IgD-negative memory B cell (primary cell): ENCODE measurements at regions not wholly inside any gene's neighbourhood (a gene's known extent, or its start where the extent isn't known, plus 50 kb on each side); places are given as distances from the start of the nearest gene placed in this dataset.

Experiments used
- H3K27ac Mint-ChIP-seq, 3 donors: one replicate each; pipeline ENCODE4 v1.8.0; 2020 to 2022; ENCODE audit warnings: mild to moderate bottlenecking in 3 of 3, mixed read lengths in 3 of 3, moderate library complexity in 1 of 3
- H3K27me3 Mint-ChIP-seq: one replicate; pipeline ENCODE4 v1.8.0; 2021; ENCODE audit warnings: mixed read lengths
- H3K36me3 Mint-ChIP-seq: one replicate; pipeline ENCODE4 v1.8.0; 2020; ENCODE audit warnings: mild to moderate bottlenecking, mixed read lengths
- H3K4me1 Mint-ChIP-seq, 3 donors: one replicate each; pipeline ENCODE4 v1.8.0; 2020 to 2022; ENCODE audit warnings: mixed read lengths in 3 of 3, mild to moderate bottlenecking in 1 of 3
- H3K4me3 Mint-ChIP-seq, 4 donors: one replicate each; pipeline ENCODE4 v1.8.0; 2020 to 2022; ENCODE audit warnings: mild to moderate bottlenecking in 4 of 4, mixed read lengths in 4 of 4, moderate library complexity in 3 of 4
- H3K9me3 Mint-ChIP-seq, 3 donors: one replicate each; pipeline ENCODE4 v1.8.0; 2020 to 2021; ENCODE audit warnings: mixed read lengths in 3 of 3, mild to moderate bottlenecking in 1 of 3

DNA sequence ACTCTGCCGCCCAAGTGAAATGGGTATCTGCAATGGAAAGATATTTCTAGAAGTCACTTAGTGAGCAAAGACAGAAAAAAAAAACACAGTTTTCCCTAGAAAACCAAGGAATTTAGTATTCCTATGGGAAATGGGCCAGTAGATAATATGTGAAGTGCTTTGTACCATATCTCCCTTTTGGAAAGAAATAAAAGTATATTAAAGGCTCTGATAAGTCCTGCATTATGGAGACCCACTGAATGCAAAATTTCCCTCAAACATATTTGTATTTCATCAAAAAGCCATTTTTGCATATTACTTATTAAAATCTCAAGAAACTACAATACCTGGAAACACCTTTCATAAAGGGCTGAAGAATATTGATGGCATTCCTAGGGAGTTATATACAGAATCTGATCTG is 51.6 kb upstream of the DYNLRB2 start:
- peaks cover 0 to 5% (median 3%) of the 10 kb centered on the region in 3 donors for H3K9me3 Mint-ChIP-seq
- no peak overlapping the region for H3K27ac Mint-ChIP-seq
- H3K27me3 Mint-ChIP-seq = peaks cover 16% of the 10 kb centered on the region
- H3K4me1 Mint-ChIP-seq = peaks cover 0 to 2% (median 0%) of the 10 kb centered on the region in 3 donors
- no peaks in the 10 kb centered on the region for H3K36me3 Mint-ChIP-seq
- no peak overlapping the region for H3K4me3 Mint-ChIP-seq

DNA sequence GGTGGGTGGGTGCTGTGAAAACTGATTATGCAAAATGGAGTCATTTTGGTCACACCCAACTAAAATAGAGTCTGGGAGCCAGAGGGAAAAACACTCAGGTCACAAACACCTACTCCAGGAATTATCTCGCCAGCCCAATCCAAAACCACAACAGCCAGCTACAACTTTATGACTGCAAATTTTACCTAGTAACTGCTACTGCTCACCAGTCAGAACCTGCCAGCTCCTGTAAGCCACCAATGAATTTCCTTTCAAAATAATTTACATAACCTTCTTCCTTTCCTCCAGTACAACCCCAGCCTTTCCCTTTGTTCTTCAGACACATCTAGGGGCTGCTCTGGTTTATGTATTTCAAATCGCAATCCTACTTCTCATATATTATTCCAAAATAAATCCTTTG is 52.6 kb upstream of the DYNLRB2 start:
- H3K27me3 Mint-ChIP-seq = peaks cover 16% of the 10 kb centered on the region
- no peaks in the 10 kb centered on the region for H3K36me3 Mint-ChIP-seq
- H3K4me3 Mint-ChIP-seq = no peak overlapping the region
- H3K9me3 Mint-ChIP-seq = peaks cover 0 to 3% (median 3%) of the 10 kb centered on the region in 3 donors
- peaks cover 0 to 2% (median 0%) of the 10 kb centered on the region in 3 donors for H3K4me1 Mint-ChIP-seq
- H3K27ac Mint-ChIP-seq = no peak overlapping the region

DNA sequence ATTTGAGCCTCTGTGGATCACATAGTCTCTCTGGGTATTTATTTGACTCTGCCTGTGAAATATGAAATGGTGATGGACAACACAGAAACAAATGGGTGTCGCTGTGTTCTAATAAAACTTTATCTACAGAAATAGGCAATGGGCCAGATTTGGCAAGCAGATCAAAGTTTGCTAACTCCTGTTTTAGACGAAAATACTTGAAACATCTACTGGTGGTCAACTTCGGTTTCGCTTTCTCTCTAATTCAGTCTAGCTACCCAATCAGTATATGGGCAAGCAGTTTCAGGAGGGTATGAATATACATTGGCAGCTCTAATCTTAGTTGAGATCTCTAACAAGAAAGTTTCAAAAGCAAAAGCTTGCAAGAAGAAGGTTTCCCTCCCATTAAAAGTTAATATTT is 60.1 kb upstream of the DYNLRB2 start:
- no peaks in the 10 kb centered on the region for H3K36me3 Mint-ChIP-seq
- H3K4me1 Mint-ChIP-seq = peaks cover 0 to 2% (median 0%) of the 10 kb centered on the region in 3 donors
- H3K27me3 Mint-ChIP-seq = peaks cover 17% of the 10 kb centered on the region
- H3K4me3 Mint-ChIP-seq = no peak overlapping the region
- no peak overlapping the region for H3K27ac Mint-ChIP-seq
- H3K9me3 Mint-ChIP-seq = peaks cover 0 to 2% (median 0%) of the 10 kb centered on the region in 3 donors

DNA sequence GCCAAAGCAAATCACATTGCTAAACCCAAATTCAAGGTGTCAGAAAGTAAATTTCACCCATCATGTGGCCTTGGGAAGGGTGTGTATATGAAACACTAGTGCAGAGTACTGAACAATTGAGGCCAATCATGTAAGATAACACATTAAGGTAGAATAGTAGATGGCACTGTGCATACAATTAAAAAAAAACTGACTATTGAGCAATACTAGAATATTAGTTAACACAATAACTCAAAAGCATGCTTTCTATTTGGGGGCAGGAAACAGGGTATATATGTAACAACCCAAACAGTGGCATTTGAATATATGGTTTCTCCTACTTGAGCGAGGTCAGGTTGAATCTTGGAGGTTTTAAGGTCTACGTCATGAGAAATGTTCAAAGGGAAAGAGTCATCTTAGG is 63.0 kb upstream of the DYNLRB2 start:
- Mint-ChIP-seq H3K9me3 (peaks cover 0 to 2% (median 0%) of the 10 kb centered on the region in 3 donors), H3K27ac (no peak overlapping the region), H3K4me1 (no peaks in the 10 kb centered on the region), H3K27me3 (peaks cover 13% of the 10 kb centered on the region), H3K4me3 (no peak overlapping the region), H3K36me3 (no peaks in the 10 kb centered on the region)

DNA sequence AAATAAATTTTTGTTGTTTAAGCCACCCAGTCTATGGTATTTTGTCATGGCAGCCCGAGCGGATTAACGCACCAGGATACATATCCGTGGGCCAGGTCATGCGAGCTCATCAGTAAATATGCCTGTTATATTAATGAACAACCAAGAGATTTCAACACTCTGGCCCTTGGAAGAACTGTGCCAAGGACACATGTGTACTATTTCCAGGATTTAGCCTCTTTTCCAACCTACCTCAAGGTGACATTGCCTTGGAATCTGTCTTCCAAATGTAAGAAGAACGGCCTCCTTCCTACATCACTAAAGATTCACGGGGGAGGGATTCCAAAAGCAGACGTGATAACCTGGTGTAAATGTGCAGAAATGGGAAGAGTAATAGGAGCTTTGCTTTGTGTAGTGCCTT is 72.8 kb upstream of the DYNLRB2 start:
- Mint-ChIP-seq H3K4me3 (no peak overlapping the region), H3K36me3 (no peaks in the 10 kb centered on the region), H3K4me1 (peaks cover 5 to 10% (median 10%) of the 10 kb centered on the region in 3 donors), H3K27ac (no peak overlapping the region), H3K27me3 (peaks cover 36% of the 10 kb centered on the region), H3K9me3 (peaks cover 0 to 2% (median 0%) of the 10 kb centered on the region in 3 donors)

DNA sequence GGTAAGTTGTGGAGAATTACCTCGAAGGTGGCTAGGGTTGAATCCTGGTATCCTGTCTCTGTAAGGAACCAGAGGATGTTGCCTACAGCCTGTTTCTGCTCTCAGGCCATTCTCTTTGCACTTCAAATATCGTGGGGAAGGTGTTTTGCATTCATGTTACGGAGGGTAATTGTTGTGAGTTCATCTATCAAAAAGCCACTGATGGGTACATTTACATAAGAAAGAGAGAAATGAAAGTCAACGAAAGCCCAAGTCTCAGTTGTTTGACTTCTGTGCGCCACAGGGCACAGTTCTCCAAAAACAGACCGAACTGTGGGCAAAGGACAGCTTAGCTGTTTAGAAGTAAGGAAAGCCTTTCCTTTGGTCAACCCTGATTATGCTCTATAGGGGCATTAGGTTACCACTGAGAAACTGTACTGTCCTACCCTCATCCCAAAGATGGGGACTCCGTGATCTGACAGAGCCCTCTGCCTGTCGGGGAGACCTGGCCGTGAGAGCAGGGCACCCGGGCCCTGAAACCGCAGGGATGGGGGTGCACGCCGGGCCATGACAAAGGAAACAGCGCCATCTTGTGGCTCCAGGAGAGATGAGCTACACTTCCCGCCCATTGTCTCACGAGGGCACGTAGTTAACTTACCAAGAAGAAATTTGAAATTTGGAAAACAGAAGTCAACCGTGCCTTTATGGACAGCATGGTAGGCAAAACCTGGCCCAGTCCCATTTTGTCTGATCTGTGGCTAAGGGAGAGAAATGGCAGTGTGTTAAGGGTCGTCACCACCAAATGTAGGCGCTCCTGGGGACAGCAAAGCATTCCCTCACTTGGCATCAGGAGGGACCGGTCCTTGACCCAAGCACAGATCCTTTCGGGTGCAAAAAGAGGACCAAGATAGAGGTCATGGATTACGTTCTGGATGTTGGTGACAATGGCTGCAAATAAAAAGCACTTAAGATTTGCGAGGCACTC is 74.5 kb upstream of the DYNLRB2 start:
- H3K9me3 Mint-ChIP-seq = peaks cover 0 to 2% (median 0%) of the 10 kb centered on the region in 3 donors
- peaks cover 38% of the 10 kb centered on the region for H3K27me3 Mint-ChIP-seq
- H3K36me3 Mint-ChIP-seq = no peaks in the 10 kb centered on the region
- H3K27ac Mint-ChIP-seq = peak overlapping the region in 1 of 3 donors; percentile 71
- peak overlapping the region in 2 of 4 donors; percentile 47 to 68 for H3K4me3 Mint-ChIP-seq
- peaks cover 5 to 10% (median 10%) of the 10 kb centered on the region in 3 donors for H3K4me1 Mint-ChIP-seq

DNA sequence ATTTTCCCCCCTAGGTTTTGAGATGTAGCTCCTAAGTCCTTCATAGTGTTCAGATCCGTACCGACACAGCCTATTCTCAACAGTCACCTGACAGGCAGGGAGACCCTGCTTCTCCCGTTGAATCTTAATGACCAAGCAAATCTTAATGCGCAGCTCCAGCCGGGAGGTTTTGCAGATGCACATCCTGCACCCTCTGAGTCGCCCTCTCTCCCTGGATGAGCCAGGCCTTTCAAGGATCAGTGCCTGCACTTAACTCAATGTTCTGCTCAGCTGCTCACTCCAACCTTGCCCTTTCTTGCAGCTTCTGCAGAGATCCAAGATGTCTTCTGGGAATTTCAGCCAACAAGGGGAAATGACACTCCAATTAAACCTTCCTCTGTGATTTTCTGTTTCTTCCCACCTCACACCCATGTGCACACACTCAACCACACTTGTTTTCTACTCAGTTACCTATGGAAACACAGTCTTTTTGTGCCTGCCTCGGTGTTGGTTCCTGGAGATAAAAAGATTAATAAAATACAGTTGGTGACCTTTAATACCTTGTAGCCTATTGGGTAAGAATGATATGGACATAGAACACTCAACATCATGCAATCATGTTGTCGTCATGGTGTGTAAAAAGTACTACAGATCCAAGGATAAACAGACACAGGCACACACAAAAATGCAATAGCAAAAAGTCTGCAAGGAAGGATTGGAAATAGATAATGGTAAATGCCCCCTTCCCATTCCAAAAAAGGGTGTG is 76.9 kb upstream of the DYNLRB2 start:
- H3K9me3 Mint-ChIP-seq = peaks cover 0 to 2% (median 0%) of the 10 kb centered on the region in 3 donors
- H3K27ac Mint-ChIP-seq = no peak overlapping the region
- H3K4me1 Mint-ChIP-seq = peaks cover 5 to 10% (median 10%) of the 10 kb centered on the region in 3 donors
- peaks cover 42% of the 10 kb centered on the region for H3K27me3 Mint-ChIP-seq
- no peak overlapping the region for H3K4me3 Mint-ChIP-seq
- H3K36me3 Mint-ChIP-seq = no peaks in the 10 kb centered on the region

DNA sequence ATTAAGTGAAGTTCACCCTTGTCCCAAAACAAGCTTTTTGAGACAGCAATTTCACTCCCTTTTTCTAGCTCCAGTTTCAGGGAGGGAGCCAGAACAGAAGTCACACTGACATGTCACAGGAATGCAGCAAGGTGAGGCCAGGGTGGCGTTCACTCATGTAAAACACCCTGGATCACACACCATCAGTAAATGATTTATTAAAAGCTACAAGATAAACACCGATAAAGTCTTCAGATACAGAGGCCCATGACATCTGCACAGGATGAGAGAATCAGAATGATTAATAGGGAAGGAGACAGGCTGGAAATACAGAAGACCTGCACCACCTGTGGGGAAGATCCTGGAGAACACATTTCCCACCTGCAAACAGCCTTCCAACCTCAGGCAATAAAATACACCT is 77.5 kb upstream of the DYNLRB2 start:
- peaks cover 40% of the 10 kb centered on the region for H3K27me3 Mint-ChIP-seq
- peaks cover 5 to 10% (median 10%) of the 10 kb centered on the region in 3 donors for H3K4me1 Mint-ChIP-seq
- peak overlapping the region in 1 of 4 donors; percentile 29 for H3K4me3 Mint-ChIP-seq
- no peaks in the 10 kb centered on the region for H3K36me3 Mint-ChIP-seq
- peaks cover 0 to 2% (median 0%) of the 10 kb centered on the region in 3 donors for H3K9me3 Mint-ChIP-seq
- no peak overlapping the region for H3K27ac Mint-ChIP-seq

DNA sequence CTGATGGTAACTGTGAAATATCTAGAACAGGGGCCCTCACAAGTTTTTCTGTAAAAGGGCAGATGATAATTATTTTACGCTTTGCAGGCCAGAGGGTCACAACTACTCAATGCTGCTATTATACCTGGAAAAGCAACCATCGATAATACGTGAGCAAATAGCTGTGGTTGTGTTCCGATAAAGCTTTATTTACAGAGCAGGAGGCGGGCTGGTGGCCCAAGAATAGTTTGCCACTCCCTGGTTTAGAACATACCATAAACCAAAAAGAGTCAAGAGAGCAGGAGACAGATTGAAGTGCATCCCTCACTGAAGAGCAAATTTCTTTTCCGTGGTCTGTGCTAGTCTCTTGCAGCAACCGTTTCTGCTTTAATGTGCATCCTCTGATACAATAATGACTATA is 77.9 kb upstream of the DYNLRB2 start:
- Mint-ChIP-seq H3K4me3 (no peak overlapping the region), H3K9me3 (peaks cover 0 to 2% (median 0%) of the 10 kb centered on the region in 3 donors), H3K4me1 (peaks cover 5 to 10% (median 10%) of the 10 kb centered on the region in 3 donors), H3K27ac (no peak overlapping the region), H3K27me3 (peaks cover 40% of the 10 kb centered on the region), H3K36me3 (no peaks in the 10 kb centered on the region)

DNA sequence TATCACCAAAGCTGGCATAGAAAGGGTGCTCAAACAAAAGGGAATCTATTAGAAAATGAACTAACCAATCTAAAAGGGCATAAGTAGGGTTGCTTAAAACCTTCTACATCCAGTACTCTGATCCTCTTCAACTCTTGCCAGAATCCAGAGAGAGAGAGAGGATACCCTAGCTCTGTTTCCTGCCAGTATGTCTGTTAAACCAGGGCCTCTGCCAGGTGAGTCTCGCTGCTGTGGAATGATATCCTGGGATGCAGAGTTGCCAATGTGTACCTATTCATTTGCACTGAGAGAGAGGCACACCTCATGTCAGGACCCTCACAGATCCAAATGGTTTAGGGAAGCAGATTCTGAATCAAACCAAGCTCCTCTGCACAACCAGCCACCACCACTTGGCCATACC is 79.8 kb upstream of the DYNLRB2 start:
- peaks cover 0 to 4% (median 3%) of the 10 kb centered on the region in 3 donors for H3K4me1 Mint-ChIP-seq
- peaks cover 0 to 2% (median 0%) of the 10 kb centered on the region in 3 donors for H3K9me3 Mint-ChIP-seq
- no peak overlapping the region for H3K27ac Mint-ChIP-seq
- H3K27me3 Mint-ChIP-seq = peaks cover 36% of the 10 kb centered on the region
- H3K4me3 Mint-ChIP-seq = no peak overlapping the region
- H3K36me3 Mint-ChIP-seq = no peaks in the 10 kb centered on the region

DNA sequence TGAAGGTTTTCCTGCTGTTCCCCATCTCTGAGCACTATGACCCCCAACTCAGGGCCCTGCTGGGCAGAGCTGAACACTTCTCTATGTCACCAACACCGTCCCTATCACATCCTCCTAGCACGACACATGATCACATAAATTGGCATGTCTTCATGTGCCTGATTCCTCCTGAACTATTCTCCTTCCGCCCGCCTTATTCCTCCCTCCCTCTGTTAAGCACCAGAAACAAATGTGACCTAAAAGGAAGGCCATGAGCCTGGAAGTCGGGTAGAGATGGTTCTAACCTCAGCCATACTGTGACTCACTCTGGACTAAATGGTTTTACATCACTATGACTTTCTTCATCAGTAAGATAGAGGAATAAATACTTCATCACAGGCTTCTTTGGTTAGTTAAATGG is 80.8 kb upstream of the DYNLRB2 start:
- Mint-ChIP-seq H3K9me3 (peaks cover 0 to 2% (median 0%) of the 10 kb centered on the region in 3 donors), H3K27me3 (peaks cover 38% of the 10 kb centered on the region), H3K4me3 (no peak overlapping the region), H3K27ac (no peak overlapping the region), H3K4me1 (no peaks in the 10 kb centered on the region), H3K36me3 (no peaks in the 10 kb centered on the region)

DNA sequence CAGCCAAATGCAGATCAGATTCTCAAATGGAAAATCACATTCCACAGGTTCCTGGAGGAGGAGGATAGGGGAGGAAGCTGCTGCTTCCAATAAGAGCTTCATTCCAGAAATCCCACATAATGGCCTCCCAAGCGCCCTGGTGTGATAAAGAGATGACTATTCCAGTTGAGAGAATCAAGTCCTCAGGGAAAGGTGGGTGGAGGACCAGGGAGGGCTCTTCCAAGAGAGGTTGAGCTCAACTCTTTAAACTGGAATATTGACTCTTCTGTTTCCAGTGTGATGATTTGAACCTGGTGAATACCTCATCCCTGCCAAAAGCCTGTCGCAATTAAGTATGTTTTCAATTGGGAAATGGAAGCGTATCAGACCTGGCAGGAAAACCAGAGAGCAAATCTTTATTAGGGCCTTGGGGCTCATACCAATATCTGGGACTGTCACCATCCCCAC is 81.4 kb upstream of the DYNLRB2 start:
- Mint-ChIP-seq H3K36me3 (no peaks in the 10 kb centered on the region), H3K4me3 (no peak overlapping the region), H3K9me3 (peaks cover 0 to 2% (median 0%) of the 10 kb centered on the region in 3 donors), H3K27ac (no peak overlapping the region), H3K27me3 (peaks cover 36% of the 10 kb centered on the region), H3K4me1 (no peaks in the 10 kb centered on the region)

DNA sequence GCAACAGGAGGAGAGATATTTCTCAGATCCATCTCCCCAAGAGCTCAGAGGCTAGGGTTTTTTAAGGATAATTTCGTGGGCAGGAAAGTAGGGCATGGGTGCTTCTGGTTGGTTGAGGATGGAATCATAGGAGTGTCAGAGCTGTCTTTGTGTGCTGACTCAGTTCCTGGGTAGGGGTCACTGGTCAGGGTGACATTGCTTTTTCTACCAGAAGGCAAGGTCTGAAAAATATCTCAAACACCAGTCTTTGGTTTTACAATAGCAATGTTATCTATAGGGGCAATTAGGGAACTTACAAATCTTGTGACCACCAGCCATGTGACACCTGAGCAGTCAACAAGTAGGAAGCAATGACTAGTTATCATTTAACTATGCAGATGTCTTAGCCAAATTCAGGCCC is 82.9 kb upstream of the DYNLRB2 start:
- peaks cover 26% of the 10 kb centered on the region for H3K27me3 Mint-ChIP-seq
- no peak overlapping the region for H3K4me3 Mint-ChIP-seq
- H3K27ac Mint-ChIP-seq = no peak overlapping the region
- no peaks in the 10 kb centered on the region for H3K4me1 Mint-ChIP-seq
- no peaks in the 10 kb centered on the region for H3K9me3 Mint-ChIP-seq
- no peaks in the 10 kb centered on the region for H3K36me3 Mint-ChIP-seq

DNA sequence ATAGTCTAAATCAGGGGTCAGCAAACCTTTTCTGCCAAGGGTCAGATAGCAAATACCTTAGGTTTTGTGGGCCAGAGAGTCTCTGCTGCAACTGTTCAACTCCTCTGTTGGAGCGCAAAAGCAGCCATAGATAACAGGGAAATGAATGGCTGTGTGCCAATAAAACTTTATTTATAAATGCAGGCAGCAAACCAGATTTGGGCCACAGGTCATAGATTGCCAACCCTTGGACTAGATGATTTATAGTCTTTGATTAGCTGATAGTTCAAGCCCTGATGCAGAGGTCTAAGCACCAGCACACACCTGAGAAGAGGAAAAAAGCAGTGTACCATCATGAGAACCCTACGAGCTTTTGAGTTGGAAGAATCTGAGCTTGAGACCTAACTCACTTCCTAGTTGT is 86.0 kb upstream of the DYNLRB2 start:
- Mint-ChIP-seq H3K9me3 (no peaks in the 10 kb centered on the region), H3K4me1 (no peaks in the 10 kb centered on the region), H3K27ac (no peak overlapping the region), H3K27me3 (peaks cover 13% of the 10 kb centered on the region), H3K4me3 (no peak overlapping the region), H3K36me3 (no peaks in the 10 kb centered on the region)

DNA sequence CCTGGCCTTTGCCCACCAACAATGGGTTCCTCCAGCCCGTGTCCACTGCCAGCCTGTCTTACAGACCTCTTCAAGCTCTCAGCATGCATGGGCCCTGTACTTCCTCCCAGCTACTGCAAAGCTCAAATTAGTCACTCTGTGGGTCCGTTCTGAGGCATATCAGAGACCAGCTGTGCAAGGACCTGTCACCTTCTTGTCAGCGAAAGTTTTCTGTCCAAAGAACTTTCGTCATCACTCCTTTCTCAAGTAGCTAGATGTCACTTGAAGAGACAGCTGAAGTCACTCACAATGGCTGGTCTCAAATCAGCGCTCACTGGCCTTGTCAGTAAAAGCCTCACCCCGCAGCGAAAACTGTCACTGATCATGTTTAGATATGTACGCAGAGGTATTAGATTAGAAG is 91.4 kb upstream of the DYNLRB2 start:
- Mint-ChIP-seq H3K27ac (no peak overlapping the region), H3K4me1 (no peaks in the 10 kb centered on the region), H3K9me3 (no peaks in the 10 kb centered on the region), H3K36me3 (no peaks in the 10 kb centered on the region), H3K4me3 (no peak overlapping the region), H3K27me3 (peaks cover under 1% of the 10 kb centered on the region)
